Muscle of leg (tissue), 3 donors: ENCODE measurements at regions not wholly inside any gene's neighbourhood (a gene's known extent, or its start where the extent isn't known, plus 50 kb on each side); places are given as distances from the start of the nearest gene placed in this dataset.

Experiments
- DNase-seq: peaks from one replicate; pipeline ENCODE4 v3.0.0; 2013
- H3K27ac ChIP-seq: one replicate; pipeline ENCODE4 v1.5.1; 2013; ENCODE audit warnings: mild to moderate bottlenecking, low read length, control low read depth
- H3K27me3 ChIP-seq: one replicate; pipeline ENCODE4 v1.6.1; 2013; ENCODE audit warnings: low read length; ENCODE audit not compliant: control insufficient read depth, insufficient read depth
- H3K36me3 ChIP-seq: one replicate; pipeline ENCODE4 v1.6.1; 2013; ENCODE audit warnings: low read length; ENCODE audit not compliant: control insufficient read depth, insufficient read depth
- H3K4me1 ChIP-seq: one replicate; pipeline ENCODE4 v1.6.1; 2013; ENCODE audit warnings: low read length; ENCODE audit not compliant: control insufficient read depth, insufficient read depth
- H3K4me3 ChIP-seq: one replicate; pipeline ENCODE4 v1.5.1; 2013; ENCODE audit warnings: low read length, control low read depth
- H3K9me3 ChIP-seq: replicated peaks from 2 replicates; pipeline ENCODE4 v1.6.1; 2013; ENCODE audit warnings: low read depth, low read length; ENCODE audit not compliant: control insufficient read depth
- WGBS: methylation state at CpG from one replicate; pipeline ENCODE4 v1.1.5; 2013; ENCODE audit warnings: missing lambda C conversion rate; ENCODE audit not compliant: insufficient coverage; 5-methylcytosine and 5-hydroxymethylcytosine counted together

GRCh38 chr10:94268652-94269051, 94.1 kb downstream of the NOC3L start:
- Histone ChIP-seq H3K27ac (no peak overlapping the region), H3K4me1 (no peaks in the 10 kb centered on the region), H3K36me3 (peaks cover 42% of the 10 kb centered on the region), H3K9me3 (peaks cover 5% of the 10 kb centered on the region), H3K4me3 (no peak overlapping the region), H3K27me3 (no peaks in the 10 kb centered on the region)
- 93% methylated on average over 4 of the region's 6 CpGs for WGBS
- DNase-seq = no peak

GRCh38 chr10:94274142-94274787, 88.5 kb downstream of the NOC3L start:
- H3K9me3 ChIP-seq = peaks cover 5% of the 10 kb centered on the region
- H3K27me3 ChIP-seq = no peaks in the 10 kb centered on the region
- H3K27ac ChIP-seq = peak overlapping the region; percentile 59
- H3K36me3 ChIP-seq = peaks cover 41% of the 10 kb centered on the region
- 67% methylated on average over 3 of the region's 6 CpGs for WGBS
- peaks cover 15% of the 10 kb centered on the region for H3K4me1 ChIP-seq
- DNase-seq = peak; percentile 88
- no peak overlapping the region for H3K4me3 ChIP-seq

- H3K27me3 ChIP-seq = no peaks in the 10 kb centered on the region
- no CpG with 5 or more reads among the region's 3 CpGs for WGBS
- H3K27ac ChIP-seq = no peak overlapping the region
- no peak for DNase-seq
- H3K4me1 ChIP-seq = peaks cover 15% of the 10 kb centered on the region
- peaks cover 5% of the 10 kb centered on the region for H3K9me3 ChIP-seq
- H3K36me3 ChIP-seq = peaks cover 40% of the 10 kb centered on the region
- no peak overlapping the region for H3K4me3 ChIP-seq
Observed at GRCh38 chr10:94276140-94276539, 86.6 kb downstream of the NOC3L start.

- 72% methylated on average over 3 of the region's 6 CpGs for WGBS
- no peaks in the 10 kb centered on the region for H3K27me3 ChIP-seq
- H3K4me1 ChIP-seq = peaks cover 15% of the 10 kb centered on the region
- no peak for DNase-seq
- H3K4me3 ChIP-seq = no peak overlapping the region
- H3K9me3 ChIP-seq = no peaks in the 10 kb centered on the region
- no peak overlapping the region for H3K27ac ChIP-seq
- H3K36me3 ChIP-seq = peaks cover 38% of the 10 kb centered on the region
Observed at GRCh38 chr10:94277450-94277849, 85.3 kb downstream of the NOC3L start.

- H3K4me1 ChIP-seq = peaks cover 4% of the 10 kb centered on the region
- H3K27me3 ChIP-seq = no peaks in the 10 kb centered on the region
- peak; percentile 33 for DNase-seq
- H3K36me3 ChIP-seq = peaks cover 31% of the 10 kb centered on the region
- H3K27ac ChIP-seq = no peak overlapping the region
- no peak overlapping the region for H3K4me3 ChIP-seq
- H3K9me3 ChIP-seq = no peaks in the 10 kb centered on the region
- WGBS = 48% methylated on average over 5 of the region's 14 CpGs
Observed at GRCh38 chr10:94279835-94280709, 82.7 kb downstream of the NOC3L start.

- peaks cover 37% of the 10 kb centered on the region for H3K36me3 ChIP-seq
- DNase-seq = no peak
- H3K27ac ChIP-seq = no peak overlapping the region
- H3K9me3 ChIP-seq = no peaks in the 10 kb centered on the region
- no peak overlapping the region for H3K4me3 ChIP-seq
- WGBS = no CpG with 5 or more reads among the region's 5 CpGs
- no peaks in the 10 kb centered on the region for H3K27me3 ChIP-seq
- H3K4me1 ChIP-seq = no peaks in the 10 kb centered on the region
Observed at GRCh38 chr10:94281654-94282053, 81.1 kb downstream of the NOC3L start.

GRCh38 chr10:94282369-94282768, 80.4 kb downstream of the NOC3L start:
- Histone ChIP-seq H3K9me3 (no peaks in the 10 kb centered on the region), H3K4me1 (peaks cover under 1% of the 10 kb centered on the region), H3K36me3 (peaks cover 31% of the 10 kb centered on the region), H3K27me3 (no peaks in the 10 kb centered on the region), H3K27ac (no peak overlapping the region), H3K4me3 (no peak overlapping the region)
- no peak for DNase-seq
- no CpG with 5 or more reads among the region's 2 CpGs for WGBS
